Thyroid gland (tissue), 4 donors: ENCODE measurements at regions not wholly inside any gene's neighbourhood (a gene's known extent, or its start where the extent isn't known, plus 50 kb on each side); places are given as distances from the start of the nearest gene placed in this dataset.

Source experiments
- DNase-seq, 2 donors: peaks; one replicate each; pipeline ENCODE4 v3.0.0-alpha.2; 2019
- H3K27ac ChIP-seq, 3 donors: fragments of 200-600 bp; sonication (generic); 1 replicate in 2 of 3; 2 replicates in 1 of 3; pipeline ENCODE4 v1.5.1; 2016 to 2019; ENCODE audit warnings: mild to moderate bottlenecking in 1 of 3, moderate library complexity in 1 of 3
- H3K27me3 ChIP-seq: fragments of 200-600 bp; sonication (generic); one replicate; pipeline ENCODE4 v1.5.1; 2019
- H3K36me3 ChIP-seq, 2 donors: fragments of 200-600 bp; sonication (generic); one replicate each; pipeline ENCODE4 v1.5.1; 2016 to 2019
- H3K4me1 ChIP-seq, 2 donors: fragments of 200-600 bp; sonication (generic); one replicate each; pipeline ENCODE4 v1.5.1; 2017 to 2019
- H3K4me3 ChIP-seq, 3 donors: fragments of 200-600 bp; sonication (generic); replicated peaks in 1 of 3; 1 replicate in 2 of 3; 2 replicates in 1 of 3; pipeline ENCODE4 v1.5.1; 2016; ENCODE audit warnings: mild to moderate bottlenecking in 1 of 3
- H3K9me3 ChIP-seq: fragments of 200-600 bp; sonication (generic); one replicate; pipeline ENCODE4 v1.5.1; 2017
- CTCF ChIP-seq, 6 experiments: fragments of 200-600 bp in 3 of 6; fragments of 450-650 bp in 3 of 6; sonication (generic) in 3 of 6; IDR thresholded peaks; one replicate each; pipeline ENCODE4 v1.5.1; 2016 to 2019; ENCODE audit warnings: antibody characterized with exemption in 6 of 6, mild to moderate bottlenecking in 2 of 6, inconsistent platforms in 1 of 6, moderate library complexity in 1 of 6
- POLR2A ChIP-seq, 2 donors: fragments of 450-650 bp; IDR thresholded peaks; one replicate each; pipeline ENCODE4 v1.6.1; 2017; ENCODE audit warnings: antibody characterized with exemption in 2 of 2, mild to moderate bottlenecking in 2 of 2, moderate library complexity in 1 of 2
- WGBS, 2 donors: methylation state at CpG; one replicate each; pipeline ENCODE4 v1.1.5; 2017; 5-methylcytosine and 5-hydroxymethylcytosine counted together
- intact Hi-C: fragments of 100-400 bp; cut with DNase I; formaldehyde crosslinking; loops from one replicate; pipeline ENCODE4 v1.15.1; 2023

- no peaks in the 10 kb centered on the region for H3K27me3 ChIP-seq
- H3K4me3 ChIP-seq, result no peak overlapping the region
- WGBS, 2 donors, result 67 to 68% methylated on average over 6 of the region's 6 CpGs
- no peak for DNase-seq
- peak in 1 of 6 experiments; percentile 22 for TF ChIP-seq CTCF (IDR thresholded peaks at IDR 0.05)
- TF ChIP-seq POLR2A (IDR thresholded peaks at IDR 0.05), result no peak
- intact Hi-C loops, result no loop called here
- H3K9me3 ChIP-seq, result no peaks in the 10 kb centered on the region
- H3K27ac ChIP-seq, result peak overlapping the region in 2 of 3 donors; percentile 38 to 47
- no peaks in the 10 kb centered on the region for H3K36me3 ChIP-seq
- peaks cover 26 to 53% of the 10 kb centered on the region in 2 donors for H3K4me1 ChIP-seq
These were observed 430.8 kb downstream of the PLPP3 start for GRCh38 chr1:56148326-56149193.

GRCh38 chr1:56147459-56147858, 431.9 kb downstream of the PLPP3 start:
- no peaks in the 10 kb centered on the region for H3K27me3 ChIP-seq
- no peaks in the 10 kb centered on the region for H3K9me3 ChIP-seq
- TF ChIP-seq POLR2A (IDR thresholded peaks at IDR 0.05) (no peak), CTCF (IDR thresholded peaks at IDR 0.05) (no peak)
- no peaks in the 10 kb centered on the region for H3K36me3 ChIP-seq
- intact Hi-C loops, result no loop called here
- peaks cover 16 to 44% of the 10 kb centered on the region in 2 donors for H3K4me1 ChIP-seq
- whole genome bisulfite sequencing, 2 donors, result 55% methylated on average over 1 of the region's 1 CpG
- peak overlapping the region in 2 of 3 donors; percentile 38 to 47 for H3K27ac ChIP-seq
- no peak for DNase-seq
- H3K4me3 ChIP-seq, result no peak overlapping the region

GRCh38 chr1:56147034-56147433, 432.3 kb downstream of the PLPP3 start:
- H3K9me3 ChIP-seq, result no peaks in the 10 kb centered on the region
- peaks cover 16 to 44% of the 10 kb centered on the region in 2 donors for H3K4me1 ChIP-seq
- H3K36me3 ChIP-seq, result no peaks in the 10 kb centered on the region
- H3K27ac ChIP-seq, result peak overlapping the region; percentile 38 to 63 (median 47)
- 73 to 75% methylated on average over 2 of the region's 2 CpGs for WGBS, 2 donors
- TF ChIP-seq POLR2A (IDR thresholded peaks at IDR 0.05) (no peak), CTCF (IDR thresholded peaks at IDR 0.05) (no peak)
- no peaks in the 10 kb centered on the region for H3K27me3 ChIP-seq
- no peak for DNase-seq
- H3K4me3 ChIP-seq, result no peak overlapping the region
- intact Hi-C loops, result no loop called here

- WGBS, 2 donors, result 18 to 34% methylated on average over 2 of the region's 2 CpGs
- H3K4me1 ChIP-seq, result peaks cover 16 to 44% of the 10 kb centered on the region in 2 donors
- H3K9me3 ChIP-seq, result no peaks in the 10 kb centered on the region
- intact Hi-C loops, result no loop called here
- H3K36me3 ChIP-seq, result no peaks in the 10 kb centered on the region
- peak; percentile 34 to 46 for DNase-seq
- TF ChIP-seq POLR2A (IDR thresholded peaks at IDR 0.05), result no peak
- peak overlapping the region; percentile 38 to 63 (median 47) for H3K27ac ChIP-seq
- no peaks in the 10 kb centered on the region for H3K27me3 ChIP-seq
- H3K4me3 ChIP-seq, result no peak overlapping the region
These were observed 432.9 kb downstream of the PLPP3 start for GRCh38 chr1:56146449-56146848.

GRCh38 chr1:56145581-56145980, 433.8 kb downstream of the PLPP3 start:
- 75 to 84% methylated on average over 1 of the region's 1 CpG for WGBS, 2 donors
- peak overlapping the region in 1 of 3 donors; percentile 47 for H3K27ac ChIP-seq
- TF ChIP-seq CTCF (IDR thresholded peaks at IDR 0.05) (no peak), POLR2A (IDR thresholded peaks at IDR 0.05) (no peak)

More at GRCh38 chr1:56145581-56145980, 433.8 kb downstream of the PLPP3 start:
- no peak for DNase-seq
- Histone ChIP-seq H3K27me3 (no peaks in the 10 kb centered on the region), H3K36me3 (no peaks in the 10 kb centered on the region), H3K9me3 (no peaks in the 10 kb centered on the region), H3K4me3 (no peak overlapping the region), H3K4me1 (peaks cover 16 to 44% of the 10 kb centered on the region in 2 donors)
- intact Hi-C loops, result no loop called here
